GM20000 (cell line): ENCODE measurements at regions not wholly inside any gene's neighbourhood (a gene's known extent, or its start where the extent isn't known, plus 50 kb on each side); places are given as distances from the start of the nearest gene placed in this dataset.

Experiments used
- DNase-seq: peaks from one replicate; pipeline ENCODE4 v3.0.0; 2012; ENCODE audit warnings: low spot score
- CTCF ChIP-seq: IDR thresholded peaks from 2 replicates; pipeline ENCODE4 v1.5.1; 2012; ENCODE audit warnings: mild to moderate bottlenecking, control low read depth; ENCODE audit errors: extremely low read depth, missing control alignments

GRCh38 chr1:239856924-239857323 is 234.8 kb upstream of the FMN2 start:
- no peak for DNase-seq
- no peak for TF ChIP-seq CTCF

- DNase-seq: no peak
- TF ChIP-seq CTCF: no peak
Observed at GRCh38 chr1:239858057-239858456, 233.6 kb upstream of the FMN2 start.

- DNase-seq: no peak
- TF ChIP-seq CTCF: no peak
Observed at GRCh38 chr1:239858529-239858928, 233.2 kb upstream of the FMN2 start.

- no peak for TF ChIP-seq CTCF
Observed at GRCh38 chr1:239861985-239862384, 229.7 kb upstream of the FMN2 start.

GRCh38 chr1:239868058-239868832 is 223.4 kb upstream of the FMN2 start:
- no peak for TF ChIP-seq CTCF
- DNase-seq: no peak

More at GRCh38 chr1:239861985-239862384, 229.7 kb upstream of the FMN2 start:
- DNase-seq: no peak

- no peak for TF ChIP-seq CTCF
- DNase-seq: no peak
Observed at GRCh38 chr1:239870194-239870593, 221.5 kb upstream of the FMN2 start.

GRCh38 chr1:239872626-239873025 is 219.1 kb upstream of the FMN2 start:
- TF ChIP-seq CTCF: no peak
- DNase-seq: no peak
